ENCODE measurements at regions not wholly inside any gene's neighbourhood (a gene's known extent, or its start where the extent isn't known, plus 50 kb on each side); places are given as distances from the start of the nearest gene placed in this dataset.

GRCh38 chr10:21213381-21213780 is 312.1 kb downstream of the SKIDA1 start:
- Histone ChIP-seq H3K27me3 (no peaks in the 10 kb centered on the region), H3K36me3 (no peaks in the 10 kb centered on the region), H3K27ac (no peak overlapping the region), H3K4me3 (no peak overlapping the region), H3K4me1 (no peaks in the 10 kb centered on the region), H3K9me3 (no peaks in the 10 kb centered on the region)
- no peak for DNase-seq (ENCODE audit: low spot score in 2 of 2)
- TF ChIP-seq POLR2AphosphoS5 (IDR thresholded peaks at IDR 0.05) (no peak), CTCF (IDR thresholded peaks at IDR 0.05) (no peak), POLR2A (IDR thresholded peaks at IDR 0.05) (no peak)
- intact Hi-C loops (cut with DNase I; ENCODE audit: low total_unique reads): no loop called here

- intact Hi-C loops (cut with DNase I; ENCODE audit: low total_unique reads): no loop called here
- no peak overlapping the region for H3K27ac ChIP-seq
- H3K36me3 ChIP-seq: no peaks in the 10 kb centered on the region
- TF ChIP-seq POLR2A (IDR thresholded peaks at IDR 0.05): no peak
- TF ChIP-seq CTCF (IDR thresholded peaks at IDR 0.05): no peak
- TF ChIP-seq POLR2AphosphoS5 (IDR thresholded peaks at IDR 0.05): no peak
- peaks cover 0 to 2% of the 10 kb centered on the region in 2 donors for H3K9me3 ChIP-seq
- H3K27me3 ChIP-seq: no peaks in the 10 kb centered on the region
- no peaks in the 10 kb centered on the region for H3K4me1 ChIP-seq
- H3K4me3 ChIP-seq: no peak overlapping the region
- no peak for DNase-seq (ENCODE audit: low spot score in 2 of 2)
Observed at GRCh38 chr10:21212912-21213311, 312.6 kb downstream of the SKIDA1 start.

GRCh38 chr10:21212348-21212747 is 313.1 kb downstream of the SKIDA1 start:
- no peak overlapping the region for H3K27ac ChIP-seq
- no peak overlapping the region for H3K4me3 ChIP-seq
- H3K9me3 ChIP-seq: peaks cover 5 to 8% of the 10 kb centered on the region in 2 donors
- intact Hi-C loops (cut with DNase I; ENCODE audit: low total_unique reads): no loop called here
- TF ChIP-seq POLR2AphosphoS5 (IDR thresholded peaks at IDR 0.05) (no peak), CTCF (IDR thresholded peaks at IDR 0.05) (no peak), POLR2A (IDR thresholded peaks at IDR 0.05) (no peak)
- no peak for DNase-seq (ENCODE audit: low spot score in 2 of 2)
- H3K27me3 ChIP-seq: no peaks in the 10 kb centered on the region
- H3K4me1 ChIP-seq: no peaks in the 10 kb centered on the region
- H3K36me3 ChIP-seq: no peaks in the 10 kb centered on the region

- H3K36me3 ChIP-seq: no peaks in the 10 kb centered on the region
- H3K4me1 ChIP-seq: no peaks in the 10 kb centered on the region
- no peak overlapping the region for H3K4me3 ChIP-seq
- TF ChIP-seq POLR2AphosphoS5 (IDR thresholded peaks at IDR 0.05): no peak
- TF ChIP-seq POLR2A (IDR thresholded peaks at IDR 0.05): no peak
- TF ChIP-seq CTCF (IDR thresholded peaks at IDR 0.05): no peak
- no peak overlapping the region for H3K27ac ChIP-seq
- H3K27me3 ChIP-seq: no peaks in the 10 kb centered on the region
- no peak for DNase-seq (ENCODE audit: low spot score in 2 of 2)
- peaks cover 7 to 9% of the 10 kb centered on the region in 2 donors for H3K9me3 ChIP-seq
- intact Hi-C loops (cut with DNase I; ENCODE audit: low total_unique reads): no loop called here
Observed at GRCh38 chr10:21209495-21209894, 312.4 kb upstream of the NEBL start.

GRCh38 chr10:21208666-21209316 is 311.7 kb upstream of the NEBL start:
- Histone ChIP-seq H3K9me3 (peaks cover 7 to 9% of the 10 kb centered on the region in 2 donors), H3K27ac (no peak overlapping the region), H3K4me3 (no peak overlapping the region), H3K4me1 (no peaks in the 10 kb centered on the region), H3K27me3 (no peaks in the 10 kb centered on the region), H3K36me3 (no peaks in the 10 kb centered on the region)
- intact Hi-C loops (cut with DNase I; ENCODE audit: low total_unique reads): no loop called here
- no peak for DNase-seq (ENCODE audit: low spot score in 2 of 2)
- no peak for TF ChIP-seq POLR2A (IDR thresholded peaks at IDR 0.05)
- no peak for TF ChIP-seq CTCF (IDR thresholded peaks at IDR 0.05)
- TF ChIP-seq POLR2AphosphoS5 (IDR thresholded peaks at IDR 0.05): no peak

Data from breast epithelium (tissue), 4 donors.